ENCODE measurements at regions not wholly inside any gene's neighbourhood (a gene's known extent, or its start where the extent isn't known, plus 50 kb on each side); places are given as distances from the start of the nearest gene placed in this dataset.

GRCh38 chr11:38043060-38043459, 1445.0 kb upstream of the RAG2 start:
- Histone ChIP-seq H3K9me3 (peaks cover 0 to 5% (median 0%) of the 10 kb centered on the region in 11 donors), H3K4me3 (no peak overlapping the region), H3K36me3 (no peaks in the 10 kb centered on the region), H3K27me3 (no peaks in the 10 kb centered on the region), H3K27ac (no peak overlapping the region), H3K4me1 (no peaks in the 10 kb centered on the region)
- 78 to 82% methylated on average over 3 of the region's 3 CpGs for WGBS, 2 donors
- no peak for ATAC-seq
- DNase-seq: no peak
- intact Hi-C loops (cut with DNase I): no loop called here
- TF ChIP-seq CTCF (IDR thresholded peaks at IDR 0.05): no peak

- peaks cover 0 to 16% (median 0%) of the 10 kb centered on the region in 11 donors for H3K9me3 ChIP-seq
- DNase-seq (no peak), ATAC-seq (no peak)
- H3K4me3 ChIP-seq: no peak overlapping the region
- H3K27me3 ChIP-seq: no peaks in the 10 kb centered on the region
- WGBS, 2 donors: 82 to 84% methylated on average over 2 of the region's 2 CpGs
- H3K36me3 ChIP-seq: no peaks in the 10 kb centered on the region
- no peaks in the 10 kb centered on the region for H3K4me1 ChIP-seq
- no peak for TF ChIP-seq CTCF (IDR thresholded peaks at IDR 0.05)
- no peak overlapping the region for H3K27ac ChIP-seq
- intact Hi-C loops (cut with DNase I): no loop called here
Measured at GRCh38 chr11:38038777-38039176, 1440.7 kb upstream of the RAG2 start.

- no peak for TF ChIP-seq CTCF (IDR thresholded peaks at IDR 0.05)
- Histone ChIP-seq H3K9me3 (peaks cover 0 to 52% (median 5%) of the 10 kb centered on the region in 11 donors), H3K36me3 (no peaks in the 10 kb centered on the region), H3K4me3 (no peak overlapping the region), H3K4me1 (no peaks in the 10 kb centered on the region), H3K27ac (no peak overlapping the region), H3K27me3 (no peaks in the 10 kb centered on the region)
- intact Hi-C loops (cut with DNase I): no loop called here
- no peak for ATAC-seq
- whole genome bisulfite sequencing, 2 donors: 88 to 91% methylated on average over 5 of the region's 5 CpGs
- DNase-seq: no peak
Measured at GRCh38 chr11:38019072-38019775, 1421.2 kb upstream of the RAG2 start.

- Histone ChIP-seq H3K27ac (no peak overlapping the region), H3K9me3 (peaks cover 0 to 4% (median 0%) of the 10 kb centered on the region in 11 donors), H3K4me3 (no peak overlapping the region), H3K4me1 (no peaks in the 10 kb centered on the region), H3K36me3 (no peaks in the 10 kb centered on the region), H3K27me3 (no peaks in the 10 kb centered on the region)
- 43 to 58% methylated on average over 1 of the region's 1 CpG for WGBS, 2 donors
- intact Hi-C loops (cut with DNase I): no loop called here
- ATAC-seq (peak in 5 of 8 donors; percentile 49 to 86 (median 76)), DNase-seq (no peak)
- no peak for TF ChIP-seq CTCF (IDR thresholded peaks at IDR 0.05)
Measured at GRCh38 chr11:38014405-38014804, 1416.4 kb upstream of the RAG2 start.

All from heart right ventricle (tissue), 16 donors.